GM12892 (cell line): ENCODE measurements at regions not wholly inside any gene's neighbourhood (a gene's known extent, or its start where the extent isn't known, plus 50 kb on each side); places are given as distances from the start of the nearest gene placed in this dataset.

Experiments used
- POLR2A ChIP-seq: IDR thresholded peaks from 2 replicates; pipeline ENCODE4 v1.6.1; 2011; ENCODE audit warnings: low read depth, low read length, control low read depth
- POLR2AphosphoS5 ChIP-seq: IDR thresholded peaks from 2 replicates; pipeline ENCODE4 v1.6.1; 2011; ENCODE audit warnings: low read depth, low read length, control low read depth
- TAF1 ChIP-seq: IDR thresholded peaks from 2 replicates; pipeline ENCODE4 v1.6.1; 2011; ENCODE audit warnings: low read depth, mild to moderate bottlenecking, control low read depth, low read length, borderline replicate concordance

- TF ChIP-seq POLR2AphosphoS5 (no peak), POLR2A (no peak), TAF1 (no peak)
Observed at GRCh38 chr5:3789519-3790193, 194.0 kb downstream of the IRX1 start.
